Mesothelial cell of epicardium (in vitro differentiated cells): ENCODE measurements at regions not wholly inside any gene's neighbourhood (a gene's known extent, or its start where the extent isn't known, plus 50 kb on each side); places are given as distances from the start of the nearest gene placed in this dataset.

Experiments
- DNase-seq, 2 experiments: peaks; one replicate each; pipeline ENCODE4 v3.0.0; 2021; ENCODE audit warnings: low spot score in 2 of 2; ENCODE audit not compliant: unreplicated experiment in 2 of 2
- H3K27ac Mint-ChIP-seq: 2 replicates; pipeline ENCODE4 v1.8.0; 2021; ENCODE audit warnings: mixed read lengths
- H3K27me3 Mint-ChIP-seq: 2 replicates; pipeline ENCODE4 v1.8.0; 2021; ENCODE audit warnings: low read depth, mixed read lengths
- H3K36me3 Mint-ChIP-seq: 2 replicates; pipeline ENCODE4 v1.8.0; 2021; ENCODE audit warnings: mixed read lengths
- H3K4me1 Mint-ChIP-seq: 2 replicates; pipeline ENCODE4 v1.8.0; 2021; ENCODE audit warnings: mixed read lengths
- H3K4me3 Mint-ChIP-seq: 2 replicates; pipeline ENCODE4 v1.8.0; 2021; ENCODE audit warnings: mild to moderate bottlenecking, moderate library complexity, mixed read lengths
- H3K9me3 Mint-ChIP-seq: 2 replicates; pipeline ENCODE4 v1.8.0; 2021; ENCODE audit warnings: mixed read lengths
- TF ChIP-seq, protein P1 (sequence below): fragments of 200-600 bp; sonication (generic); IDR thresholded peaks from one replicate; pipeline ENCODE4 v1.5.0; 2021; ENCODE audit warnings: antibody characterized with exemption; ENCODE audit not compliant: unreplicated experiment

DNA sequence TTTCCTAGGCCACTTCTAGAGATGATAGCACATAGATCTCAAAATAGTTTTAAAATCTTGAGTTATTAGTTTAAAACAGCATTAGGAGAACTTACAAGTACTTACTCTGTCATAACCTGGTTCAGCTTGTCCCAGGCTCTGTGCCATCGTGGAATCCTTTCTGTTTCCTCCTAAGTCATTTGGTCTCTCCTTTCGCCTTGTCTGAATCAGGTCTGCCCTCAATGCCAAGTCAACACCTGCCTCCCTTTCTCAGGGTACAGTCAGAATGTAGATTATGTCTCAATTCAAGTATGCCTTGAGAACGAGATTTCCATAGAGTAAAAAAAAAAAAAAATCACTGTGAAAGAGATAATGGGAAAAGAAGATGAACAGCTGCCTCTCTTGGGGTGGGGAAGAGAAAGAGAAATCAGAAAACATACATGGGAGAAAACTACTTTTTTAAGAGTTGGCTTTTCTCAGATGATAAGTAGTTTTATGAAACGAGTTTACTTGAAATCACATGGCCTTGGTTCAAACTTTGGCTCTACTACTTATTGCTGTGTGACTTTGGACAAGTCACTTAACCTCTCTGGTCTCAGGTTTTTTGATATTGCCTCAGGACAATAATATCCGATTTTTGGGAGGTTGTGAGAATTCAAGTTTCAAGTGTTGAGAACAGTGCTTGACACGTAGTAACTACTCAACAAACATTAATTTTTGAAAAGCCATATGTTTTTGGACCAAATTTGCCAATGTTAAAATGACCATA, 219.8 kb downstream of the SQOR start:
- no peak overlapping the region for H3K4me3 Mint-ChIP-seq
- H3K27ac Mint-ChIP-seq = no peak overlapping the region
- peaks cover 6% of the 10 kb centered on the region for H3K27me3 Mint-ChIP-seq
- no peaks in the 10 kb centered on the region for H3K4me1 Mint-ChIP-seq
- peaks cover 8% of the 10 kb centered on the region for H3K9me3 Mint-ChIP-seq
- no peak for DNase-seq
- TF ChIP-seq, protein P1, sequence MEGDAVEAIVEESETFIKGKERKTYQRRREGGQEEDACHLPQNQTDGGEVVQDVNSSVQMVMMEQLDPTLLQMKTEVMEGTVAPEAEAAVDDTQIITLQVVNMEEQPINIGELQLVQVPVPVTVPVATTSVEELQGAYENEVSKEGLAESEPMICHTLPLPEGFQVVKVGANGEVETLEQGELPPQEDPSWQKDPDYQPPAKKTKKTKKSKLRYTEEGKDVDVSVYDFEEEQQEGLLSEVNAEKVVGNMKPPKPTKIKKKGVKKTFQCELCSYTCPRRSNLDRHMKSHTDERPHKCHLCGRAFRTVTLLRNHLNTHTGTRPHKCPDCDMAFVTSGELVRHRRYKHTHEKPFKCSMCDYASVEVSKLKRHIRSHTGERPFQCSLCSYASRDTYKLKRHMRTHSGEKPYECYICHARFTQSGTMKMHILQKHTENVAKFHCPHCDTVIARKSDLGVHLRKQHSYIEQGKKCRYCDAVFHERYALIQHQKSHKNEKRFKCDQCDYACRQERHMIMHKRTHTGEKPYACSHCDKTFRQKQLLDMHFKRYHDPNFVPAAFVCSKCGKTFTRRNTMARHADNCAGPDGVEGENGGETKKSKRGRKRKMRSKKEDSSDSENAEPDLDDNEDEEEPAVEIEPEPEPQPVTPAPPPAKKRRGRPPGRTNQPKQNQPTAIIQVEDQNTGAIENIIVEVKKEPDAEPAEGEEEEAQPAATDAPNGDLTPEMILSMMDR = no peak
- no peaks in the 10 kb centered on the region for H3K36me3 Mint-ChIP-seq

DNA sequence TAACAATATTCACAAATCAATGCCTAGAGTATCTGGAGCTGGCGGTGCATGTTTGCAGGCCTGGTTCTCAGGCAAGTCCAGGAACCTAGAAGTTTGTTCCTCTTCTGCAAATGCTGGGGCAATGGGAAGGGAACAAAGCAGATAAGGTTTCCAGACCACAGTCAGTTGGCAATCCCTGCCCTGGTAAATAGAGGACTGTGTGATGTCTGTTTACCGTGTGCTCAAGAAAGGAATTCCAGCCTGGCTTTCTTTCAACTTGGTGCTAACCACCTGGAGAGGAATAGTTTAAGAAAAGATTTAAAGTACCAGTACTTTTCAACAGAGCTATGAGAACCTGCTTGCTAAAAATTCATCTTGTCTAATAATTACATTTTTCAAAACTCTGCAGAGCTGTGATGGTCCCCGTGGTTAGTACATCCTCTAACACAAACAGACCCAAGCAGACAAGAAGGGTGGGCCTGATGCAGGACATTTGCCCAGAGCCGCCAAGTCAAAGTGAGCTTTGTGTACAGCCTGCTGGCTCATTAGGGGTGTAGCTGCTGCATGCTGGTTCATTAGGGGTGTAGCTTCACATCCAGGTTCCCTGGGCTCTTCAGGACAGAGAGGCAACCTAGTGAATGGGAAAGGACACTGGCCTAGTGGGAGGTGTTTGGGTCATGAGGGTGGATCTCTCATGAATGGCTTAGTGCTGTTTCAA, 220.5 kb downstream of the SQOR start:
- TF ChIP-seq, protein P1 = no peak
- Mint-ChIP-seq H3K27me3 (peaks cover 6% of the 10 kb centered on the region), H3K9me3 (peaks cover 3% of the 10 kb centered on the region), H3K27ac (no peak overlapping the region), H3K4me3 (no peak overlapping the region), H3K4me1 (no peaks in the 10 kb centered on the region), H3K36me3 (no peaks in the 10 kb centered on the region)
- DNase-seq = no peak

DNA sequence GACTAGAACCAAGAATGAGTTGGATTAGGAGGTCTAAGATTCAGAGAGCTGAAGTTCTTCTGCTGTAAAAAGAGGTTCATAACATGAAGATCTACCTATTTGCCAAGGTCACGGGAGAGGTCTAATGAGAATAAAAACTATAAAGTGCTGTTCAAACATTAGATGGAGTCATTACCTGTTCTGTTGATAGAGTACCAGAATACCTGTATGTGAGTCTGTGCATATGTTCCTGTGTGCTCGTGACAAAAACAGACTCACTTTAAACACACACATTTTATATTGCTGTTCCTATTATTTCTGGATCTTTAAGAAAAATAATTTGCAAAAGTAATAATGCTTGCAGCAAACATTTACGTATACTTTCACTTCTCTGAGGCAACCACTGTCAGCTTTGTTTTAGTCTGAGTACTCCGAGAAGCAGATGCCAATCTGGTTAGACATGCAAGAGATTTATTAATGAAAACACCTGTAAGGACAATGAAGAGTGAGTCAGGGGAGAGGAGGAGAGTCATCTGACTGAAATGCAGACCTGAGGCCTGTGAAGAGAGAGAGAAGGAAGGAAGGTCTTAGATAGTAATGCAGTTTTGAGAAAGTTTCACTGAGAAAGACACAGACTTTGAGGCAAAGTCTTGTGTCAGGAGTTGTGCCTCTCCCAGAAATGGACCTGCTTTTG, 221.2 kb downstream of the SQOR start:
- TF ChIP-seq, protein P1 = no peak
- Mint-ChIP-seq H3K4me1 (no peaks in the 10 kb centered on the region), H3K9me3 (peaks cover 3% of the 10 kb centered on the region), H3K36me3 (no peaks in the 10 kb centered on the region), H3K27me3 (peaks cover 6% of the 10 kb centered on the region), H3K27ac (no peak overlapping the region), H3K4me3 (no peak overlapping the region)
- DNase-seq = no peak

DNA sequence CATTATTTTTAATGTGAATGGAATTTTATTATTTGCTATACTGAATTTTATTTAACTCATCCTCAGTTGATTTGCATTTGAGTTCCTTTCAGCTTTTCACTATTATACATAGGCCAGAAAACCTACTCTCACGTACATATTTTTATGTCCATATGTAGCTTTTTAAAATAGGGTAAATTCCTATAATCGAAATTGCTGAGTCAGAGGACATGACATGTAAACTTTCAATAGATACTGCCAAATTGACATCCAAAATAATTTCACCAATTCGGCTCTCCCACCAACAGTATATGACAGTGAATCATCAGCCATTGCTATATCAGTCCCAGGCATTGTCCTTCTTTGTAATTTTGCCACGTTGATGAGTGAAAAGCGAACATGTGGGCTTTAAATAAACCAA, 222.5 kb downstream of the SQOR start:
- Mint-ChIP-seq H3K9me3 (peaks cover 4% of the 10 kb centered on the region), H3K4me1 (no peaks in the 10 kb centered on the region), H3K36me3 (no peaks in the 10 kb centered on the region), H3K27me3 (peaks cover 6% of the 10 kb centered on the region), H3K27ac (no peak overlapping the region), H3K4me3 (no peak overlapping the region)
- TF ChIP-seq, protein P1 = no peak
- no peak for DNase-seq

DNA sequence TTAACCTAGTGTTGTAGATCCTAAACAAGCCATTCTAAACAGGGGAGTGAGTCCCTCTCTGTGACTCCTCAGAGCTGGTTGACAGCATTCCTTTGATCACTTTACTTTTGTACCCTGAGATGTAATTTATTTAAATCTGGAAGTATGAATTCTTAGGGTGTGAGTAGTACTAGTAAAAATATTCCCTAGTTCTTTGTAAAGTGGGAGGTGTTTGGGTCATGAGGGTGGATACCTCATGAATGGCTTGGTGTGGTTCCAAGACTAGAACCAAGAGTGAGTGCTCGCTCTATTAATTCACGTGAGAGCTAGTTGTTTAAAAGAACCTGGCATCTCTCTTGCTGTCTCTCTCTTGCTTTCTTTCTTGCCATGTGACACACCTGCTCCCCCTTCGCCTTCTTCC, 223.7 kb downstream of the SQOR start:
- Mint-ChIP-seq H3K27me3 (peaks cover 1% of the 10 kb centered on the region), H3K27ac (no peak overlapping the region), H3K36me3 (no peaks in the 10 kb centered on the region), H3K4me1 (peaks cover 2% of the 10 kb centered on the region), H3K9me3 (peaks cover 4% of the 10 kb centered on the region), H3K4me3 (no peak overlapping the region)
- DNase-seq = no peak
- TF ChIP-seq, protein P1 = no peak
